ENCODE measurements at regions not wholly inside any gene's neighbourhood (a gene's known extent, or its start where the extent isn't known, plus 50 kb on each side); places are given as distances from the start of the nearest gene placed in this dataset.

GRCh38 chr12:107235600-107235999, 142.3 kb upstream of the CRY1 start:
- Histone ChIP-seq H3K27me3 (ENCODE audit: insufficient read depth, low read length, poor library complexity, severe bottlenecking) (no peaks in the 10 kb centered on the region), H3K9me3 (ENCODE audit: insufficient read depth, low read depth, low read length) (no peaks in the 10 kb centered on the region), H3K4me2 (ENCODE audit: low read depth, low read length, poor library complexity, severe bottlenecking) (peak overlapping the region; percentile 53), H3K4me1 (ENCODE audit: insufficient read depth, low read length, poor library complexity, severe bottlenecking) (peaks cover 55% of the 10 kb centered on the region), H3K79me2 (ENCODE audit: insufficient read depth, low read length) (no peaks in the 10 kb centered on the region), H2AFZ (ENCODE audit: low read length) (no peak overlapping the region), H4K20me1 (ENCODE audit: insufficient read depth, low read length, poor library complexity, severe bottlenecking) (no peaks in the 10 kb centered on the region), H3F3A (ENCODE audit: low read depth) (peaks cover 16% of the 10 kb centered on the region; the same call in 1 of the 2 replicates), H3K9me2 (replicated peaks; ENCODE audit: low read depth, low read length) (no peaks in the 10 kb centered on the region; the same call in 1 of the 2 replicates), H3K4me3 (ENCODE audit: low read length, poor library complexity, severe bottlenecking) (peak overlapping the region; percentile 5), H3K36me3 (ENCODE audit: insufficient read depth, low read length) (no peaks in the 10 kb centered on the region), H3K9ac (ENCODE audit: low read depth, low read length, poor library complexity, severe bottlenecking) (peak overlapping the region; percentile 61)
- TF ChIP-seq CTCF (conservative IDR thresholded peaks at IDR 0.05; ENCODE audit: low read length) (no peak), EZH2phosphoT487 (IDR thresholded peaks at IDR 0.05; ENCODE audit: borderline replicate concordance) (no peak)

- peak overlapping the region; percentile 68 for H3K4me3 ChIP-seq (ENCODE audit: low read length, poor library complexity, severe bottlenecking)
Measured at GRCh38 chr12:107236824-107237511, 143.6 kb upstream of the CRY1 start.

GRCh38 chr12:107238296-107238695, 144.9 kb upstream of the CRY1 start:
- Histone ChIP-seq H4K20me1 (ENCODE audit: insufficient read depth, low read length, poor library complexity, severe bottlenecking) (no peaks in the 10 kb centered on the region), H3K9me2 (replicated peaks; ENCODE audit: low read depth, low read length) (no peaks in the 10 kb centered on the region; the same call in 1 of the 2 replicates), H3K27me3 (ENCODE audit: insufficient read depth, low read length, poor library complexity, severe bottlenecking) (no peaks in the 10 kb centered on the region), H3K79me2 (ENCODE audit: insufficient read depth, low read length) (no peaks in the 10 kb centered on the region), H3K4me3 (ENCODE audit: low read length, poor library complexity, severe bottlenecking) (no peak overlapping the region), H3K4me1 (ENCODE audit: insufficient read depth, low read length, poor library complexity, severe bottlenecking) (peaks cover 81% of the 10 kb centered on the region), H3F3A (ENCODE audit: low read depth) (peaks cover 16% of the 10 kb centered on the region; the same call in 1 of the 2 replicates), H3K9ac (ENCODE audit: low read depth, low read length, poor library complexity, severe bottlenecking) (peak overlapping the region; percentile 61), H3K4me2 (ENCODE audit: low read depth, low read length, poor library complexity, severe bottlenecking) (peak overlapping the region; percentile 87), H2AFZ (ENCODE audit: low read length) (no peak overlapping the region), H3K36me3 (ENCODE audit: insufficient read depth, low read length) (no peaks in the 10 kb centered on the region), H3K9me3 (ENCODE audit: insufficient read depth, low read depth, low read length) (no peaks in the 10 kb centered on the region)
- TF ChIP-seq CTCF (conservative IDR thresholded peaks at IDR 0.05; ENCODE audit: low read length) (no peak), EZH2phosphoT487 (IDR thresholded peaks at IDR 0.05; ENCODE audit: borderline replicate concordance) (no peak)

More at GRCh38 chr12:107236824-107237511, 143.6 kb upstream of the CRY1 start:
- Histone ChIP-seq H3K9me3 (ENCODE audit: insufficient read depth, low read depth, low read length) (no peaks in the 10 kb centered on the region), H2AFZ (ENCODE audit: low read length) (peak overlapping the region; percentile 37), H3K9me2 (replicated peaks; ENCODE audit: low read depth, low read length) (no peaks in the 10 kb centered on the region; the same call in 1 of the 2 replicates), H3K4me1 (ENCODE audit: insufficient read depth, low read length, poor library complexity, severe bottlenecking) (peaks cover 68% of the 10 kb centered on the region), H3K36me3 (ENCODE audit: insufficient read depth, low read length) (no peaks in the 10 kb centered on the region), H4K20me1 (ENCODE audit: insufficient read depth, low read length, poor library complexity, severe bottlenecking) (no peaks in the 10 kb centered on the region), H3K79me2 (ENCODE audit: insufficient read depth, low read length) (no peaks in the 10 kb centered on the region), H3F3A (ENCODE audit: low read depth) (peaks cover 16% of the 10 kb centered on the region; the same call in 1 of the 2 replicates), H3K27me3 (ENCODE audit: insufficient read depth, low read length, poor library complexity, severe bottlenecking) (no peaks in the 10 kb centered on the region), H3K9ac (ENCODE audit: low read depth, low read length, poor library complexity, severe bottlenecking) (peak overlapping the region; percentile 61), H3K4me2 (ENCODE audit: low read depth, low read length, poor library complexity, severe bottlenecking) (peak overlapping the region; percentile 87)
- no peak for TF ChIP-seq CTCF (conservative IDR thresholded peaks at IDR 0.05; ENCODE audit: low read length)
- TF ChIP-seq EZH2phosphoT487 (IDR thresholded peaks at IDR 0.05; ENCODE audit: borderline replicate concordance): no peak
